PC-9 (cell line): ENCODE measurements at regions not wholly inside any gene's neighbourhood (a gene's known extent, or its start where the extent isn't known, plus 50 kb on each side); places are given as distances from the start of the nearest gene placed in this dataset.

Experiments
- BruUV-seq: library from RNA; stranded (reverse); fragments of 400-500 nt; replicated peaks from 2 replicates; lab custom pipeline; 2021; lab: Mats Ljungman, UMichigan
- CTCF ChIA-PET: fragments of 300-600 bp; sonication (Branson Sonifier 250); formaldehyde crosslinking; loops from one replicate; lab custom pipeline; 2022; ENCODE audit warnings: antibody characterized with exemption; lab: Charles Lee
- POLR2A ChIA-PET: fragments of 300-600 bp; sonication (Branson Sonifier 250); formaldehyde crosslinking; loops from one replicate; lab custom pipeline; 2022; ENCODE audit warnings: antibody characterized with exemption; ENCODE audit not compliant: unreplicated experiment; lab: Charles Lee
- DNase-seq, 2 experiments: peaks; one replicate each; pipeline versions ENCODE4 v3.0.0 to v3.0.0-alpha.2; 2015 to 2022; ENCODE audit warnings: mixed read lengths in 1 of 2
- H2AFZ ChIP-seq: fragments of 200-600 bp; sonication (generic); 2 replicates; pipeline ENCODE4 v1.8.1; 2017; ENCODE audit warnings: antibody characterized with exemption
- H3F3A ChIP-seq: fragments of 200-600 bp; sonication (generic); 2 replicates; pipeline ENCODE4 v1.8.1; 2017; ENCODE audit warnings: antibody characterized with exemption, mild to moderate bottlenecking, low read depth; ENCODE audit not compliant: insufficient read depth
- H3K27ac ChIP-seq: fragments of 200-600 bp; sonication (generic); 2 replicates; pipeline ENCODE4 v1.6.1; 2016; ENCODE audit warnings: mixed run types
- H3K27me3 ChIP-seq: fragments of 200-600 bp; sonication (generic); 2 replicates; pipeline ENCODE4 v1.6.1; 2016; ENCODE audit warnings: low read depth, mixed run types; ENCODE audit not compliant: insufficient read depth
- H3K36me3 ChIP-seq: fragments of 200-600 bp; sonication (generic); 2 replicates; pipeline ENCODE4 v1.6.1; 2016; ENCODE audit warnings: low read depth, mixed run types
- H3K4me1 ChIP-seq: fragments of 200-600 bp; sonication (generic); replicated peaks from 2 replicates; pipeline ENCODE4 v1.6.1; 2016; ENCODE audit warnings: mixed run types; ENCODE audit not compliant: insufficient read depth
- H3K4me2 ChIP-seq: fragments of 200-600 bp; sonication (generic); 2 replicates; pipeline ENCODE4 v1.6.1; 2017; ENCODE audit warnings: mixed run types
- H3K4me3 ChIP-seq: fragments of 200-600 bp; sonication (generic); 2 replicates; pipeline ENCODE4 v1.6.1; 2016; ENCODE audit warnings: mixed run types
- H3K79me2 ChIP-seq: fragments of 200-600 bp; sonication (generic); 2 replicates; pipeline ENCODE4 v1.6.1; 2017; ENCODE audit warnings: low read depth, mixed run types
- H3K9me2 ChIP-seq: fragments of 200-600 bp; sonication (generic); 2 replicates; pipeline ENCODE4 v1.8.1; 2017; ENCODE audit warnings: mild to moderate bottlenecking; ENCODE audit not compliant: insufficient read depth
- H3K9me3 ChIP-seq: fragments of 200-600 bp; sonication (generic); 2 replicates; pipeline ENCODE4 v1.8.1; 2016; ENCODE audit warnings: low read depth; ENCODE audit not compliant: insufficient read depth
- H4K20me1 ChIP-seq: fragments of 200-600 bp; sonication (generic); 2 replicates; pipeline ENCODE4 v1.8.1; 2017; ENCODE audit not compliant: insufficient read depth
- CTCF ChIP-seq: fragments of 200-600 bp; sonication (generic); conservative IDR thresholded peaks from 2 replicates; pipeline ENCODE4 v1.6.1; 2017; ENCODE audit warnings: mixed run types, antibody characterized with exemption, mild to moderate bottlenecking, moderate library complexity
- EZH2 ChIP-seq: fragments of 200-600 bp; sonication (generic); IDR thresholded peaks from 2 replicates; pipeline ENCODE4 v1.8.0; 2017; ENCODE audit warnings: antibody characterized with exemption, low read depth
- intact Hi-C: fragments of 100-400 bp; cut with micrococcal nuclease; formaldehyde crosslinking; loops from one replicate; pipeline ENCODE4 v1.10.0; 2022; ENCODE audit not compliant: unreplicated experiment

GRCh38 chr6:144599615-144600014 lies 314.5 kb downstream of the UTRN start:
- Histone ChIP-seq H3F3A (peaks cover 1% of the 10 kb centered on the region; the same call in 1 of the 2 replicates), H4K20me1 (no peaks in the 10 kb centered on the region), H2AFZ (no peak overlapping the region), H3K4me2 (no peak overlapping the region), H3K4me1 (no peaks in the 10 kb centered on the region), H3K27me3 (no peaks in the 10 kb centered on the region), H3K79me2 (no peaks in the 10 kb centered on the region), H3K36me3 (0 out of 2 replicates have a peak, but pooled peaks cover 4% of the 10 kb centered on the region), H3K9me3 (no peaks in the 10 kb centered on the region), H3K9me2 (no peaks in the 10 kb centered on the region; the same call in 1 of the 2 replicates), H3K27ac (no peak overlapping the region), H3K4me3 (no peak overlapping the region)
- TF ChIP-seq CTCF (no peak), EZH2 (no peak)
- intact Hi-C loops = no loop called here
- ChIA-PET POLR2A (no interaction called here), CTCF (no interaction called here)
- no TSS peak for BruUV-seq
- DNase-seq = no peak

DNA sequence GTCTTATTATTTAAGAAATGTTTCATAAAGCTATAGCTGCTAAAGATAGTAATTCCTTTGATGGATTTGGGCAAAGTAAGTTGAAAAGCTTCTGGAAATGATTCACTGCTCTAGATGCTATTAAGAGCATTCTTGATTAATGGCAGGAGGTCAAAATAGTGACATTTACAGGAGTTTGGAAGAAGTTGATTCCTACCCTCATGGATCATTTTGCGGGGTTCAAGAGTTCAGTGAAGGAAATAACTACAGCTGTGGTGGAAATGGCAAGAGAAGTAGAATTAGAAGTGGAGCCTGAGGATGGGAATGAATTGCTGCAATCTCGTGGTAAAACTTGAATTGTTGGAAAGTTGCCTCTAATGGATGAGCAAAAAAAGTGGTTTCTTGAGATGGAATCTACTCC lies 316.1 kb downstream of the UTRN start:
- Histone ChIP-seq H3K9me2 (no peaks in the 10 kb centered on the region; the same call in 1 of the 2 replicates), H3K9me3 (no peaks in the 10 kb centered on the region), H3F3A (no peaks in the 10 kb centered on the region), H3K36me3 (0 out of 2 replicates have a peak, but pooled peaks cover 4% of the 10 kb centered on the region), H3K79me2 (no peaks in the 10 kb centered on the region), H3K27me3 (no peaks in the 10 kb centered on the region), H3K4me1 (no peaks in the 10 kb centered on the region), H3K4me3 (no peak overlapping the region), H3K4me2 (no peak overlapping the region), H2AFZ (no peak overlapping the region), H3K27ac (no peak overlapping the region), H4K20me1 (no peaks in the 10 kb centered on the region)
- ChIA-PET CTCF (no interaction called here), POLR2A (no interaction called here)
- TF ChIP-seq EZH2 = no peak
- no peak for TF ChIP-seq CTCF
- intact Hi-C loops = no loop called here
- no TSS peak for BruUV-seq
- no peak for DNase-seq

GRCh38 chr6:144602523-144603180 lies 317.5 kb downstream of the UTRN start:
- no peaks in the 10 kb centered on the region for H3K9me3 ChIP-seq
- DNase-seq = no peak
- H3K79me2 ChIP-seq = no peaks in the 10 kb centered on the region
- CTCF ChIA-PET = no interaction called here
- no peaks in the 10 kb centered on the region for H4K20me1 ChIP-seq
- intact Hi-C loops = no loop called here
- no peaks in the 10 kb centered on the region for H3F3A ChIP-seq
- BruUV-seq = no TSS peak
- no peak overlapping the region for H3K4me3 ChIP-seq
- H3K4me2 ChIP-seq = no peak overlapping the region
- H3K9me2 ChIP-seq = no peaks in the 10 kb centered on the region; the same call in 1 of the 2 replicates
- 0 out of 2 replicates have a peak, but pooled peaks cover 4% of the 10 kb centered on the region for H3K36me3 ChIP-seq
- H2AFZ ChIP-seq = no peak overlapping the region
- no peak overlapping the region for H3K27ac ChIP-seq
- H3K27me3 ChIP-seq = no peaks in the 10 kb centered on the region
- POLR2A ChIA-PET = no interaction called here
- no peaks in the 10 kb centered on the region for H3K4me1 ChIP-seq
- no peak for TF ChIP-seq EZH2
